GM18870 (cell line): ENCODE measurements at regions not wholly inside any gene's neighbourhood (a gene's known extent, or its start where the extent isn't known, plus 50 kb on each side); places are given as distances from the start of the nearest gene placed in this dataset.
"Not testable (repeated sequence)": the region's sequence is repeated elsewhere in the genome, so short reads cannot be mapped to it uniquely, and the experiment has no call there.

Experiments
- ATAC-seq: cut with Tn5 transposase; IDR thresholded peaks from one replicate; pipeline ENCODE4 v1.9.1; 2021; ENCODE audit warnings: moderate library complexity; ENCODE audit not compliant: unreplicated experiment

DNA sequence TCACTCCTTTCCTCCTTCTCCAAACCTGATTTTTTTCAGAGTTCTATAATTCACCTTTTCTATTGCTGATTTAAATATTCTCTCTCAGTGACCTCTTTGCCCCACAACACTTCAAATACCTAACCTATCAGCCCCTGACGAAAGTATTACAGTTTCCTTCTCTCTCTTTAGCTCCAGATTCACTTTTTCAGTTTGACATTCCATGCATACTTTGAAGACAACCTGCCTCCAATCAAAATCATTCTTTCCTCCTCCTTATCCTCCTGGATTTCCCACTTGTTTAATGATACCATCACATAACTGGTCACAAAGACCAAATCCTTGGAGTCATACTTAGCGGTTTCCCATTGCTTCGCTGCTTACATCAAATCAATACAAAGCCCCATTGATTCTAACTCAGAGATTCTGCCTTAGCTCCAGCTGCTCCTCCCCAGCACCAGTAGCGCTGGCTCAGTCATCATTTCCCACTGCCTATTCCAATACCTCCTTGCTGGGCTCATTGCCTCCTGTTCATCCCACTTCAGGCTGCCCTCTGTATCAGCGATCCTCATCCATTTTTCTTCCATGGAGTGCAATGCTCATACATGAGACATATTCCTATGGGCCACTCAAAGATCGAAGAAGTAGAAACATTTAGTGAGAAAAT, 240.1 kb downstream of the ZNF92 start:
- not testable (repeated sequence) for ATAC-seq

- not testable (repeated sequence) for ATAC-seq
These were observed 242.5 kb downstream of the ZNF92 start for GRCh38 chr7:65616111-65616510.

DNA sequence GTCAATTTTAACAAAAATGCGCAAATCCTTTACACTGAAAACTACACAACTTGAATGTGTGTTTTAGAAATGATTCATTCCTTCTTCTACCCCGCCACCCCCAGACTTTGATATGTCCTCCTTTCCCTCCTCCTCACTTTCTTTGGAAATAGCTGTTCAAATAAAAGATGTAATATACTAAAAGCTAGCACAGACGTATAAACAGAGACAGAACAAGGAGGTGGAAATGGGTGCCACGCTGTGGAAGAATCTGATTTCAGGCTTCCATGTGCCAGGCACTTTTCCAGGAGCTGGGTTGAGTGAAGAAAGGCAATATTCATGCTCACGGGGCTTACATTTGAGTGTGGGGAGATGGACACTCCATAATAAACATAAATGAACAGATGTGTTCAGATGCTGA, 246.6 kb downstream of the ZNF92 start:
- not testable (repeated sequence) for ATAC-seq

DNA sequence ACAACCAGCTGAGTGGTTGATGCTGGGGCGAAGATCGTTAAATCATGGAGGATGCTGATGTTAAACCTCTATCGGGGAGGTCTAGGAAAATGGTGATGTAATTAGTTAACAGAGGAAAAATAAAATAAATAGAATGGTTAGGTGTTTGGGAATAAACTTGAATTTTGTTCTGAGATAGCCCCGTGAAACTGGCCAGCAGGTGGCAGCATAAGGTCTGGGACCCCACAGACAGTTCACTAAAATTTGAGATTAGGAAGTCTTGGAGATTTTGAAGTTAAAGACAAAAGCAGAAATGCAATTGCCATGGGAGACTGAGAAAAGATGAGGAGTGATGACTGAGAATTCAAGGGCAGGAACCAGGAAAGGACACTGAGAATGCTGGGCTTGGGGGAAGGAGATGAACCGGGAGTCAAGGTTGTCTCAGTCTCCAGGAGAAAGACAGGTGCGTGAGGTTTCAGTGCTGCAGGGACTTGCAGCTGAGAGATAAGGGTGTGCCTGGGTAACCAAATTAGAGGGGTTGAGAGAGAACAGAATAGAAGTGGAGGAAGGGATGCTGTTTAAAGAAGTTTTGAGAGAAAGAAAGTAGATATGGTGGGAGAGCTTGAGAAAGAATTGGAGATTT, 248.0 kb downstream of the ZNF92 start:
- ATAC-seq = not testable (repeated sequence)

DNA sequence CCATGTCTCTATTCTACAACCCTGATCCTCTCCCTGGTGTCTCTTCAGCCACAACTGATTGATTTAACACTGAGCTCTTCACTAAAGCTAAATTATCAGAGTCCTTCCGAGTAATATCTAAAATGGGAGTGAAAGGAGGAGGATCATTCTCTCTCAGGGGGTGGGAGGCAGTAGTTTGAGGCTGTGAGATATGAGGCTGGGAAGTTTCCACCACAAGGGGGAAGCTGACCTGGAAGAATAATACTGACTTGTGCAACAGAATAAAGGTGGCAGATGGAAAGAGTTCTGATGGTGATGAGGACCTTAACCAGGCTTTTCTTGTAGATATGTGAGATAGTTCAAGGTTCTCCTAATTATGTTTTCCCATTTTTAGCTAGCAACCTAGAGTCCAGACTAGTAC, 241.6 kb upstream of the VKORC1L1 start:
- not testable (repeated sequence) for ATAC-seq

DNA sequence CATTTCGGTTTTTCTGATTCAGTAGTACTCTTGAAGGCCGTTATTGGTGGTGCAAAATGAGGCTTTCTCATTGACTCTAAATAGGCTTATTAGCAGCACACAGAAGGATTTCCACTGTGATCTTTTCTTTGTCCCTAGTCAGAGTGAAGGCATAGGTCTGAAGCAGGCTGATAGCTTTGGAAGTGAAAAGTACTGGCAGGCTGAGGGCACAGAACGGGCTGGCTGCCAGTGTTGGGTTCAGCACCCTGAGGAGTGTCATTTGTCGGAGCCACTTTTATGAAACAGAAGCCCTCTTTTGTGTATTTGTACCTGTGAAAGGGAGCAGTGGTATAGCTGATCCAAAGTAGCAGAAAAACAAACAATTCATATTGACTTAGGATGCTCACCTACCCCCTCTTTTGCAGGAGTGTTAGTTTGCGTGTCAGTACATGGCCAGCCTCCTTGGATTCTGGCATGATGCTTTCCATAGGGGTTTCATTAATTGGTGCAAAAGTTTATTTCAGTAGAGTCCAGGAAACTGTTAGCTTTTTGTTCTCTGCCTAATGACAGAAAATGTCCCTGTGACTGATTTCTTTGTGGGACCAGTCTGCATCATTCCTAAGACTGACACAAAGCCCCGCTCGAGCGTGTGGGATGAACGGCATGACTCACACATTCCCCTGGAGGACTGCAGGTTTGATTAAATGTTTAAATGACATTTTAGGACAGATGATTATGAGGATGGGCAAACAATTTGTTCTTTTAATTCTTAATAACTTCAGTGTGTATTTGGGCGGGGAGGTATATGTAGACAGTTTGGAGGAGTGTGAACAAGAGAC, 239.1 kb upstream of the VKORC1L1 start:
- not testable (repeated sequence) for ATAC-seq

- not testable (repeated sequence) for ATAC-seq
These were observed 234.0 kb upstream of the VKORC1L1 start for GRCh38 chr7:65638918-65639317.

GRCh38 chr7:65639717-65640116, 233.2 kb upstream of the VKORC1L1 start:
- not testable (repeated sequence) for ATAC-seq

GRCh38 chr7:65643498-65643897, 229.4 kb upstream of the VKORC1L1 start:
- not testable (repeated sequence) for ATAC-seq

DNA sequence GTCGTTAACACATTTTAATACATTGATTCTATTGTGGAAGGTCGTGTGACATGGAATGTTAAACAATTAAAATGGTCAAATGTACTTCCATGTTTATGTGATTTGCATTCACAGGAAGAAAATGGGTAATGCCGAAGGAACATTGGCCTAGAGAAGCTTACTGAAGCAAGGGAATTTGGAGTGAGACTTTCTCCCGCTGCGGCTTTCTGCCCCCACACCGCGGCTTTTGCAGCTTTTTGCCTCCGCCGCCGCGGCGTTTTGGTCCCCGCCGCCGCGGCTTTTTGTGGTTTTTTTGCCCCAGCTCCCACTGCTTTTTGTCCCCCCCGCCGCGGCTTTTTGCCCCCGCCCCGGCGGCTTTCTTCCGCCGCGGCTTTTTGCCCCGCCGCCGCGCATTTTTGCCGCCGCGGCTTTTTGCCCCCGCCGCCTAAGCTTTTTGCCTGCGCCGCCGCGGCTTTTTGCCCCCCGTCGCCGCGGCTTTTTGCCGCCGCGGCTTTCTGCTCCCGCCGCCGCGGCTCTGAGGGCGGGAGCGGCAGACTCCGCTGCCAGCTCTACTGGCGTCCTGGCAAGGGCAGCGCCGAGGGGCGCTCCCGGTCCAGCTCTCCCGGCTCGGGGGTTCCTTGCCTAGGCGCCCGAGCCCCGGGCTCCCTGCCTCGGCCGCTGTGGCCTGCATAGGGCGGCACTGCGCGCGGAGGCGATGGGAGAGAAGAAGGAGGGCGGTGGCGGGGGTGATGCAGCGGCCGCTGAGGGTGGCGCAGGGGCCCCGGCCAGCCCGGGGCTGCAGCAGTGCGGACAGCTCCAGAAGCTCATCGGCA, 225.5 kb upstream of the VKORC1L1 start:
- ATAC-seq = not testable (repeated sequence)

DNA sequence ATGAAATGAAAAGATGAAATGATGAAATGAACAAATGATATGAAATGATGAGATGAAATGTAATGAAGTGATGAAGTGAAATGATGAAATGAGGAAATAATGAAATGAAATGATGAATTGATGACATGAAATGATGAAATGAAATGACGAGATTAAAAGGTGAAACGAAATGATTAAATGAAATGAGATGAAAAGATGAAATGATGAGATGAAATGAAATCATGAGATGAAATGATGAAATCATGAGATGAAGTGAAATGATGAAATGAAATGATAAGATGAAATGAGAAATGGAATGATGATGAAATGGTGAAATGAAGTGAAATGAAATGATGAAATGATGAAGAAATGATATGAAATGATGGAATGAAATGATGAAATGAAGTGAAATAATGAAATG, 221.7 kb upstream of the VKORC1L1 start:
- ATAC-seq = not testable (repeated sequence)

DNA sequence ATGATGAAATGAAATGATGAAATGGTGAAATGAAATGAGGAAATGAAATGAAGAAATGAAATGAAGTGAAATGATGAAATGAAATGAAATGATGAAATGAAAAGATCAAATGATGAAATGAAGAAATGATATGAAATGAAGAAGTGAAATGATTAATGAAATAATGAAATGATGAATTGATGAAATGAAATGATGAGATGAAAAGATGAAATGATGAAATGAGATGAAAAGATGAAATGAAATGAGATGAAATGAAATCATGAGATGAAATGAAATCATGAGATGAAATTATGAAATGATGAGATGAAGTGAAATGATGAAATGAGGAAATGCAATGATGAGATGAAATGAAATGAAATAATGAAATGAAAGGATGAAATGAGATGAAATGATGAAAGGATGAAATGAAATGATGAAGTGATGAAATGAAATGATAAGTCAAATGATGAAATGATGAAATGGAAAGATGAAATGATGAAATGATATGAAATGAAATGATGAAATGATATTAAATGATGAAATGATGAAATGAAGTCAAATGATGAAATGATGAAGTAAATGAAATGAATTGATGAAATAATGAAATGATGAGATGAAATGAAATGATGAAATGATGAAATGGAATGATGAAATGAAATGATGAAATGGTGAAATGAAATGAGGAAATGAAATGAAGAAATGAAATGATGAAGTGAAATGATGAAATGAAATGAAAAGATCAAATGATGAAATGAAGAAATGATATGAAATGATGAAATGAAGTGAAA, 220.9 kb upstream of the VKORC1L1 start:
- ATAC-seq = not testable (repeated sequence)

GRCh38 chr7:65652669-65653068, 220.2 kb upstream of the VKORC1L1 start:
- not testable (repeated sequence) for ATAC-seq

DNA sequence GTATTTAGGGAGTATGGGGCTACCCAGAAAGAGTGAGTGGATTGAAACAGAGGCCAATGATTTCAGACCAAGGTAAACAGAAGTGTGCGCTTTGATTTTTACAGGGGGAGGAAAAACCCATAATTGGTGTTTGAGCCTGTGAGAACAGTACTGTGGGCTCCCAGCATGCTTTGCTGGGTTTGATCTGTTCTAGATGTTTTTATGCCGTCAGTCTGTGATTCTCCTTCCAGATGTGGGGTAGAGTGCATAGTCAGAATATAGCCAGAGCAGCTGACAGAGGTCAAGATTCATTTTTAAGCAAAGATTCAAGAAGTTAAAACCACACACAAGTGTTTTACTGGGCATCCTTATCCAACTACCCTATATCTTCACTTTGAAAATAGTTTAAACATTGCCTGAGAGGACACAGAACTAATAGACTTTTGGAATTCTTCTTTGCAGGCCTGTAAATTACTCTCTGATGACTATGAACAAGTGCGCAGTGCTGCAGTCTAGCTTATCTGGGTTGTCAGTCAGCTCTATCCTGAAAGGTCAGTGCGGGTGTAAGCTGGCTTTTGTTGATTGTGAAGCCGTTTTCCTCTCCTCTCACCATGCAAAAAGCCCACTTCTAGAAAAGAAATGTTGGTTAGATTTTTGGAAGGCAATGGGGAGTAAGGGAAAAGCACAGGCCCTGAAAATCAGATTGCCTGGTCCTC, 216.2 kb upstream of the VKORC1L1 start:
- not testable (repeated sequence) for ATAC-seq

- not testable (repeated sequence) for ATAC-seq
These were observed 189.5 kb upstream of the VKORC1L1 start for GRCh38 chr7:65683362-65683761.

DNA sequence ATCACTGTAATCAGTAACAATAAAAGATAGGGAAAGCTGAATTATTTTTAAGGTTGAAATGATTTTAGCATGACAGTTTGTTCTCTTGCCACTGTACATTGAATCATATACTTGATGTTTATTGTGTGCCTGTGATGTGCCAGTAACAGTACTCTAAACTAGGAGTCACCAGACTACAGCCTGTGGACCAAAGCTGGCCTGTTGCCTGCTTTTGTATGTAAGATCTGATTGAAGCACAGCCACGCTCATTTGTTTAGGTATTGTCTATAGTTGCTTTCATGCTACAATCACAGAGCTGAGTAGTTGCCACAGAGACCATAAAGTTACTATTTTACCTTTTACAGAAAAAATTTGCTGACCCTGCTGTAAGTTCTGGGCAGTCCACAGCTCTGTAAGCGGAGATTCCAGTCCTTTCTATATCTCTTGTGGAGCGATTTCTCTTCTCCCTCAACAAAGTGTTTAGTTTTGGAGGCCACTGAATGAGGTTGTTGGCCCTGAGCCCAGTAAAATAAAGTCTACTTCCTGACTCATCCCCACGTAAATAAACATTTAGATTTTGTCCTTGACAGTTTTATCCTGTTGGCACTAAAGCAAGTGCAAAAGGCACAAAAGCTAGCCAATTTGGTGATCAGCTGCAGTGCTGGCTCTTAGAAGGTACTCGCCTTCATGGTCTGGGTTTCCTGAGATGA, 173.7 kb upstream of the VKORC1L1 start:
- ATAC-seq = not testable (repeated sequence)

DNA sequence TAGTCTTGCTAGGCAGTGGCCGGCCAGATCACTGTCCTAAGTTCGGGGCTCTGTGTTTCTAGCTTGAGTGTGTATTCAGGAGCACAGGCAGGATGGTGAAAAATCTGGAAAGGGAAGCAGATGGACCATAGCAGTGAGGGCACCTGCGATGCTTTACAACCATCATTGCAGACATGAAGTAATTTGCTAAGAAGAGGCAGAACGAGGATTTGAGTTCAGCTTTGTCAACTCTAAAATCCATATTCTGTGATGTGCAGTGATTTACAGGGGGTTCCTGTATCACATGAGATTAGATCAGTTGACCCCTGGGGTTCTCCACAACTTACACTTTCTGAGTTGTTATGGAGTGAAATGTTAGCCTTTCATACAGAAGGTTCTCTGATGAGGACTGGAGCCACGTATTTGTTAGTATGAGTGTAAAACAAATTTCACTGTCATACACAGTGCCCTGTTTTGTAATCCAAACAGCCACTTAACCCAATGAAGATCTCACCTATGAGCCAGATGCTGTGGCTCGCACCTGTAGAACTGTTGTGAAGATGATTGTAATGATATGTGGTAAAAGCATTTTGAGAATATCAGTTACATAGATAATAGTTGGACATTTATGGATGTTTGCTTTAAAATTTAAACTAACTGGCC, 173.0 kb upstream of the VKORC1L1 start:
- not testable (repeated sequence) for ATAC-seq

GRCh38 chr7:65719123-65719798, 153.6 kb upstream of the VKORC1L1 start:
- not testable (repeated sequence) for ATAC-seq
